CD4-positive, alpha-beta T cell treated with Interleukin-1 beta for 1 hour (primary cell): ENCODE measurements at regions not wholly inside any gene's neighbourhood (a gene's known extent, or its start where the extent isn't known, plus 50 kb on each side); places are given as distances from the start of the nearest gene placed in this dataset.

Experiments
- DNase-seq, 2 donors: peaks; one replicate each; pipeline ENCODE4 v3.0.0-alpha.2; 2020 to 2022

GRCh38 chr14:100399052-100399849, 76.1 kb downstream of the SLC25A47 start:
- no peak for DNase-seq

DNA sequence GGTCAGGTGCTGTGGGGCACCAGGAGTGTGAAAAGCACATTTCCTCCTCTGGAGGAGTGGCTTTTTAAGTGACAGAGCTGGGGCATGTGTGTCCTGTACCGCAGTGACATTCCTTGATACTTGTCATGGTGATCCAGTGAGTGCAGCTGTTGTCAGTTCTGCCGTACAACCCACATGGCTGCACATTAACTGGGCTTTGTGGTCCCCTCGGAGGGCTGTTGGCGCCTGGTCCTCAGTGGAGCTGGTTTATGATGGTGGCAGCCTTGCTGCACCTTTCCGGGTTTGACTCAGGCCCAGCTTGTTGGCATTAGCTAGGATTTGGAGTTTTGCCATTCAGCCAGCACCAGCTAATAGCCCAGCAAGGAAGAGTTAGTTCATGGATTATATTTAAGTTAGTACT, 77.0 kb downstream of the SLC25A47 start:
- DNase-seq = no peak

- DNase-seq = no peak
Measured at GRCh38 chr14:100401031-100401692, 78.0 kb downstream of the SLC25A47 start.

GRCh38 chr14:100401792-100402191, 78.7 kb downstream of the SLC25A47 start:
- no peak for DNase-seq

- no peak for DNase-seq
Measured at GRCh38 chr14:100402631-100403030, 79.5 kb downstream of the SLC25A47 start.

DNA sequence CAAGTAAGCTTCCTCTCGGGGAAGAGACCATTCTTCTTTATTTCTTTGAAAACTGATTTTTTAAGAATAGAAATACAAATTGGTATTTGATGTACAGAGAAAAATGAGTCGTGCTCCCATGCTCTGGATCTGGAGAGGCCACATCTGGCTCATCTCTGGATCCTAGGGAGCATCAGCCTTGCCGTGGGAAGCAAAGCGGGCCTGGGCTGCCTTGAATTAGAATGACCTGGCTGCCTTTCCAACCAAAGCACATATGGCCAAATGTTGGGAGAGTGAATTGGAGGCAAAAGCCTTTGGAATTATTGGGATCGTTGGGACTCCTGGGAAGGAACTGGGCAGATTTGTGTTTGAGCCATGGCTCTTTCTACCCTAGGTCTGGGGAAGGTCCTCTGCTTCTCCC, 80.0 kb downstream of the SLC25A47 start:
- DNase-seq = no peak

DNA sequence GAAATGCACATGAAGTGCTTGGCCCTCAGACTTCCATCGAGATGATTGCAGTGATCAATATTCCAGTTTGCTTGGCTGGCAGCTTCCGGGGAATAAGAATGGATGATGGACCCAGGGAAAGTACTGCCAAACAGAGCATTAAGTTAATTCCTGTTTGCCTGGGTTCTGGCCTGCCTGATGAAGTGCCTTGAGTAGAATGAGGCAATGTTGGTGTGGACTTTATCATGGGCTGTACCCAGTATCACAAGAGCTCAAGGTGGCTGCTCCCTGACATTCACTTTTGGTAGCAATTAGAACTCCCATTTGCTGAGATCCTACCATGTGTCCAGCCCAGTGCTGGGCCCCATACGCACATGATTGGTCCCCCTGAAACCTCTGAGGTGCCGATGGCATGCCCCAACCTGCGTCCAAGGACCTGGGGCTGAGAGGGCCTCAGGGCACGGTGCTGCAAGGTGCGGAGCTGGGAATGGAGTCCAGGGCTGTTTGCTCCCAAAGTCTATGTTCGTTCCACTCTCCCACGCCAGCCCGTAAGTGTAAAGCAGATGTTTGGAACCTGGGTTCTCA, 80.7 kb downstream of the SLC25A47 start:
- DNase-seq = no peak

DNA sequence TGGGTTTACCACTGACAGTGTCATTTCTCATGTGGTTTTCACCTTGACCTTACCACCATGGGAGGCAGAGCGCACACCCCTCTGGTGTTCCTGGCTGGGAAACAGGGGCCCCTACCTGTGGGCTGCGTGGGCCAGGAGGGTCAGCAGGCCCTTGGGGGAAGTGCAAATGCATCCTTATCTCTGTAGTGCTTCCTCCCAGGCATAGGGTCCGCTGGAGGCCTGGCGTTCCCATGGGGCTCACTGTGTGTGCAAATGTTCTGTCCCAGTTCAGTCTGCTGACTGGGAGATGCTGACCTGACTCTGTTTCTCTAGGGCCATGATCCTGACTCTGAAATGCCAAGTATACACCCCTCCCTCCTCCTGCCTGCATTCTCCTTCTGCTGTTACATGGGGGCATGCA, 81.3 kb downstream of the SLC25A47 start:
- no peak for DNase-seq

GRCh38 chr14:100405760-100406455, 82.8 kb downstream of the SLC25A47 start:
- no peak for DNase-seq

DNA sequence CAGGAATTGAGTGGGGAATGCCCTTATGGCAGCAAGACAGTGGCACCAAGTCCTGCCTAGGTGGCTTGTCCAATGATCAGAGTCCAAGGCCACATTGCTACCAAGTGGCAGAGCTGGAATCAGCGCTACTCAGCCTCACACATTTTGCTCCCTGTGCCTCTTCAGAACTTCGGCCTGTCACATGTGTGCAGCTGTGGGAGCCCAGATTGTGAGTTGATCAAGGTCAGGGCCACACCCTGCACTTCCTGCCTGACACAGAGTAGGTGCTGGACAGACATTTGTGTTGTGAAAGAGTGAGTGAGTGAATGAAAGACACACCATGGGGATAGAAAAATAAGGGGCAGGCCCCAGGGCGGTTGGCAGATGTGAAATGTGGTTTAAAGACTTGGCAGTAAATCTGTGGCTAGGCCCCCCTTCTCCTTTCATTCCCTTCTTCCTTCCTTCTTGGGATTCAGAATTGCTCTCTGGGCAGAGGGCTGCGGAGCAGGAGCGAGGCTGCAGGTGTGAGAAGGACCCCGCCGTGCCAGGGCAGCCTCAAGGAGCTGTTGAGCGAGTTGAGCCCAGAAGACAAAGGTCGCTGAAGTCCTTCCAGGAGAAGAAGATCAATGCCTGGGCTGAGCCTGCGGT, 83.5 kb downstream of the SLC25A47 start:
- DNase-seq = peak; percentile 39 to 67

DNA sequence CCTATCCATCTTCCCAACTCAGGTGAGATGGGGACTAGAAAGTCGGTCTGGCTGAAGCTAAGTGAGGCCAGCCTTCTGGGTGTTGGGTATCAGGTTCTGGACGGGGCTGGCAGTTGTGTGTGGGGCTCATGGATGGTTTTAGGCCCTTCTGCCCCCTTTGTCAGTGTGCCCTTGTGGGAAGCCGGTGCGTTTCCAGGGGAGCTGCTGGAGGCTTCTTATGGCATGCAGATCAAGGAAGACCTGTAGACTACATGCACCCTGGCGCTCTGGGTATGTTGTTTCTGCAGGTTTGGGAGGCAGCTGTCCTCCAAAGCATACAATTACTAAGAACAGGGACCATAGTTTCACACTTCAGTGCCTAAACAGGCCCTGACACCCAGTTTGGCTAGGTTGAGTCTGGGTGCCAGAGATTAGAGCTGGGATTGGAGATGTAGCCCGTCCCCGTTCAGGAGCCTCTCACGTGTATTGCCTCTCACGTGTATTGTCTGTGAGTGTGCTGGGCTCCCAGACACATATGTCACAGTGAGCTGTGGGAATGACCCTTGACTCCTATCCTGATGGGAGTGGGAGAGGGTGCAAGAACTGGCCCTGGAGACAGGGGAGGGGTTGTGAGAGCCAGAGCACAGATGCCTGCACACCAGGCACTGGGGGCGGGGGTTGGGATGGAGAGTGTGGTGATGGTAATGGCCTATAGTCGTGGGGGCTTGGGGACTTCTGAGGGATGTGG, 84.4 kb downstream of the SLC25A47 start:
- no peak for DNase-seq

GRCh38 chr14:100408350-100409002, 85.3 kb downstream of the SLC25A47 start:
- DNase-seq = peak; percentile 29 to 63

DNA sequence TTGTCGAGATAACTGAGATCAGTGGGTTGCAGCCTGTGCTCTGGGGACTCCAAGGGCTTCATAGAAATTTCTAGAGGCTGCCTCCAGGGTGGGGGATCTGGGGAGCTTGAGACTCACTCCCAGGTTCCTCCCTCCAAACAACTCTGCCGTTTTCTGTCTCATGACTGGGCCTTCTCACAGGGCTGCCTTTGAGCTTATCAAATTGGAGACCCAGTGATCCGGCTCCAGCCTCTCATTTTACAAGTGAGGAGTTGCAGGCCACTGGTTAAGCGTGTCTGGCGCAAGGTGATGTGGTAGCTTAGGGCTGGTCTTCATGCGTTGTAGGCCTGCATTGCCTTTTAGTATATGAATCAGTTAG, 85.8 kb downstream of the SLC25A47 start:
- no peak for DNase-seq

- DNase-seq = no peak
Measured at GRCh38 chr14:100409651-100410050, 86.5 kb downstream of the SLC25A47 start.

- no peak for DNase-seq
Measured at GRCh38 chr14:100410056-100410565, 87.0 kb downstream of the SLC25A47 start.

- DNase-seq = no peak
Measured at GRCh38 chr14:100413699-100414098, 90.6 kb downstream of the SLC25A47 start.

GRCh38 chr14:100415226-100415625, 92.1 kb downstream of the SLC25A47 start:
- DNase-seq = no peak

GRCh38 chr14:100416081-100416680, 93.0 kb downstream of the SLC25A47 start:
- DNase-seq = no peak

GRCh38 chr14:100416921-100417860, 94.1 kb downstream of the SLC25A47 start:
- DNase-seq = no peak

DNA sequence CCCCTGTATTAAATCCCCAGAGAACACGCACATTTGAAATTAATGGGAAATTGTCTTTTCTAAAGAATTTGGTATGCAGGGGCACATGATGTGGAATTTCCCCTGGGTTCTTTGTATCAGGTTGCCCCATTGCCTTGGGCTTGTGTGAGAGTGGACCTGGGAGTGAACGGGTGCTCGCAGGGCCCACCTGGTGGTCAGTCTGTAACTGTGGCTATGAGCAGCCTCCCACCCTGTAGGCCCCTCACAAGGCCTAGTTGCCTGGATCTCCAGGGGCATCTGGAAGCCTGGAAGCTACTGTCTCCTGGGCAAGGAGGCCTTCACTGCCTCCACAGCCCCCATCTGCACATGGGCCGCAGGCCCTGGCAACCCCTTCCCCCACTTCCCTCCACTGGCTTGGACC, 96.7 kb downstream of the SLC25A47 start:
- no peak for DNase-seq
